ENCODE measurements at regions not wholly inside any gene's neighbourhood (a gene's known extent, or its start where the extent isn't known, plus 50 kb on each side); places are given as distances from the start of the nearest gene placed in this dataset.
A peak's percentile ranks its signal among the peaks of the same experiment; 100 is the strongest.
"Not testable (repeated sequence)": the region's sequence is repeated elsewhere in the genome, so short reads cannot be mapped to it uniquely, and the experiment has no call there.

DNA sequence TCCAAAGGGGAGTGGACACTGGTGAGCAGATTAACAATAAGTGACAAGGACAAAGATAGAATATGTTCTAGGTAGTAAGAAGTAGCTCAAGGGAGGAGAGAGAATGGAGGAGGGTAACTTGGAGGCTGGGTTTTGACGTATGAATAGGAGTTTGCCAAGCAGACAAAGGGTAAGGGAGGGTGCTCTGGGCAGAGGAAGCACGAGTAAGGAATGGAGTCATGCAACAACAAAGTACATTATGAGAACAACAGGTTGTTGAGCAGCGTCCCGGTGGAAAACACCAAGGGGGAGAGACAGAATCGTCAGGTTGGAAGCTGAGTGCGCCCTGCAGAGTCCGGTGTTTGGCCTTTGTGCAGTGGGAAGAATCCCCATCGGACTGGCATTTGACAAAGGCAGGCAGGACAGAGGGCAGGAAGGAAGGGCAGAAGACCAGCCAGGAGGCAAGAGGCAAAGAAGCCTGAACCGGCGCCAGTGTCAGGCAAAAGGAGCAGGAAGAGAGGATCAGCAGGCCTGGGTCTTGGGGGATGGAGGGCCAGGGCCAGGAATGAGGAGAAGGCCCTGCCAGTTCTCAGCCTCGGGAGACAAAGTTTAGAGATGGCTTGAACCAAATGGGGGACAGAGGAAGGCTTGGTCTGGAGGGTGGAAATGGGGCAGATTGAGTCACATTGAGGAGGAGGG, 134.3 kb upstream of the TNRC6C start:
- DNase-seq: no peak

- DNase-seq: no peak
These were observed 133.7 kb upstream of the TNRC6C start for GRCh38 chr17:77824780-77825280.

DNA sequence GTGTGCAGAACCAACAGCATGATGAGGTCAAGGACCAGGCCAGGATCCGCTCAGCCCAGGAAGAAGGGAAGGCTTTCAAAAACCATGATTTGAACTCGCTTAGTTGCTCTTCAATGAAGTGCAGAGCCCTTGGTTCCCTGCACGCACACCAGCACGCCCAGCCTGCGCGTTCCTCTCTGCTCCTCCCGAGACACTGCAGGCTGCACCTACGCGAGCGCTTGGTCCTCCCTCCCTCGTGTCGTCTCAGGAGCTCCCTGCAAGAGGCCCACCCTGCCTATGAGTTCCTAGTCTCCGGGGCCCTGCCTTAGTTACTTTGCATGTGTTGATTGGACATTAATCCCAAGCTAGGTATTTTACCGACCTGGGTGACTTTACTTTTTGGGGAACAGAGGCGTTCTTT, 132.9 kb upstream of the TNRC6C start:
- DNase-seq: no peak

DNA sequence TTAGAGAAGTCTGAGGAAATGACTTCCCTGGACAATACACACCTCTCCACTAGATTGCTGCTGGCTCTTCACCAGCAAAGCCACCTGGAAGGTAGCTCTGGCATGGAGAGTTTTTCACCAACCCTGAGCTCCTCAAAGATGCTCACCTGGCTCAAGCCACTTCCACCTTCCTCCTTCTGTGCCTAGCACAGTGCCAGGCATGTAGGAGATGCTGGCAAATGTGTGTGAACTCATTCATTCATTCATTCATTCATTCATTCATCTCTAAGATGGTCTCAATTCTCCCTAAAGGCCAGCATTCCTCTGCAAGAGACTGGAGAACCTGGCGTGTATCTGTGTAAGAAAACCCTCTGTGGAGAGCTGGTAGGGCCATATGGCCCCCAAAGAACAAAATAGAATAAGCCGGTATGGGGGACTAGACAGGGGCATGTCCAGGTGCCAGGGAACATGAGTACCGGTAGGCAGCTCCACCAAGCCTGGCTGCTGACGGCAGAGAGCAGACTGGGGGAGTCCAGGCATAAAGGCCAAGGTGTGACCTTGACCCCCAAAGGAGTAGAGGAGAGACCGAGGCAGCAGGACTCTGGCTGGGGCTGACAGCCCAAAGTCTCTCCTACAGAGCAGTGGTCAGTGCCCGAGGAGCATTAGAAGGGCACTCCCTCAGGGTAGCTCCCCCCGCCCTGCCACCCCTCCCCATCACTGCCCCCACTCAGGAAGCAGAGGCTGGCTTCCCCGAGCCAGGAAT, 132.2 kb upstream of the TNRC6C start:
- DNase-seq: no peak

DNA sequence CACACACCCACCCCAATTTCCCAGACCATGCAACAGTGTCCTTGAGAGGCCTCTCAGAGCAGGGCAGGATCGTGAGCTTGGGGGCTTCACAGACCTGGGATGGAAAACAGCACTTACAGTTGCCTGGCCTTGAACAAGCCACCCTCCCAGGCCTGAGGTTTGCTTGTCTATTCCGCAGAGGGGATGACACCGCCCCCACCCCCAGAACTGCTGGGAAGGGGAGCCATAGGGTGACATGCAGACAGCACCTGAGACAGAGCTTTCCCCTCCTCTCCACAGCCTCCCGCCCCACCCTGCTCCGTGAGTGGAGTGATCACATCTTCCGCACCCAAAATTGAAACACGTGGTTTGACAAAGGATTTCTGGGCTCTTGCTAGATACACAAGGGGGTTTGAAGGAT, 131.5 kb upstream of the TNRC6C start:
- no peak for DNase-seq

GRCh38 chr17:77827511-77827910, 131.0 kb upstream of the TNRC6C start:
- no peak for DNase-seq

DNA sequence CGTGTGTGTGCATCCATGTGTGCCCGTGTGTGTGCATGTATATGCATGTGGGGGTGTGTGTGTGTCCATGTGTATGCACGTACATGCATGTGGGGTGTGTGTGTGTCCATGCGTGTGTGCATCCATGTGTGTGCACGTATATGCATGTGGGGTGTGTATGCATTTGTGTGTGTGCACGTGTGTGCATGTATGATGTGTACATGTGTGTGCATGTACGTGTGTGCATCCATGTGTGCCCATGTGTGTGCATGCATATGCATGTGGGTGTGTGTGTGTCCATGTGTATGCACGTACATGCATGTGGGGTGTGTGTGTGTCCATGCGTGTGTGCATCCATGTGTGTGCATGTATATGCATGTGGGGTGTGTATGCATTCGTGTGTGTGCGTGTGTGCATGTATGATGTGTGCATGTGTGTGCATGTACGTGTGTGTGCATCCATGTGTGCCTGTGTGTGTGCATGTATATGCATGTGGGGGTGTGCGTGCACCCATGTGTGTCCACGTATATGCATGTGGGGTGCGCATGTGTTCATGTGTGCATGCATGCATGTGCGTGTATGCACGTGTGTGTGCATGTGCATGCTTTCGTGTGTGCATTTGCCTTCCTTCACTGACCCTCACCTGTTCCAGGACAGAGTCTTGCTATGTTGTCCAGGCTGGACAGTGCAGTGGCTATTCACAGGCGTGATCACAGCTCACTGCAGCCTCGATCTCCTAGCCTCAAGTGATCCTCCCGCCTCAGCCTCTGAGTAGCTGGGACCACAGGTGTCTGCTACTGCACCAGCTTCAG, 129.6 kb upstream of the TNRC6C start:
- DNase-seq: no peak

- DNase-seq: peak; percentile 76
These were observed 128.4 kb upstream of the TNRC6C start for GRCh38 chr17:77829843-77830799.

DNA sequence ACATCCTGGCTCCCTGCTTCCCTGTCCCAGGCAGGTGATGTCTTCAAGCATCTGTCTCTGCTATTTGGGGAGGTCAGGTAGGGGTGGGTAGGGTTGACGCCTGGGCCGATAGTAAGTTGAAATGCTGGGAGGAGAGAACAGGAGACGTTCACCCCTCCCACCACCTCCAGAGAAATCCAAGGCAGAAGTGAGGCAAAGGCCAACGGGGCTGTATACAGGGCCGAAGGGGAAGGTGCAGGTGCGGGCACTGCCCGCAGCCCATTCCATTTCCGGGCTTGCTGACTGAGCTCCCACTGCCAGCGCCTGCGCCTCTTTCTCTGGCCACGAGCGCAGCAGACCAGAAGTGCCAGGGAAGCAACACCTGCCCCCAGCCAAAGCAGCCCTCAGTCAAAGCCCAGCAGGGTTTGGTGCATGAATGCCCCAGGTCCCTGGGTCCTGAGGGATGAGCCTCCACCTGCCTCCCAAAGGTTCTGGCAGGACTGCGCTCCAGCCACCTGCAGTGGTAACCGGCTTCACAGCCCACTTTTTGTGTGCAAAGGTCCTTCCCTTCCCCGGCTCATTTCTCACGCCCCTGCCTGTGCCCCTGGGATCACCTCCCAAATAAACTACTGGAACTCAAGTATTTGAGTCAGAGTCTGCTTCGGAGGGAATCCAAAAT, 127.6 kb upstream of the TNRC6C start:
- no peak for DNase-seq

GRCh38 chr17:77831474-77832179, 126.9 kb upstream of the TNRC6C start:
- DNase-seq: peak; percentile 89

DNA sequence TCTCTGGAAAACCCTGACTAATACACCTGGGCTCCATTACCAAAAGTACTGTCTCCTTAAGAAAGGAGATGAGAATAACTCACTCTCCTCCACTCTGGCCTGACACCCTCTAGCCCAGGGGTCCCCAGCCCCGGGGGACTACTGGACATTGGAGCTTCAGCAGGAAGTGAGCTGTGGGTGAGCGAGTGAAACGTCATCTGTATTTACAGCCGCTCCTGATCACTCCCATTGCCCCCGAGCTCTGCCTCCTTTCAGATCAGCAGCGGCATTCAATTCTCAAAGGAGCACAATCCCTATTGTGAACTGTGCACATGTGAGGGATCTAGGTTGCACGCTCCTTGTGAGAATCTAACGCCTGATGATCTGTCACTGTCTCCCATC, 126.3 kb upstream of the TNRC6C start:
- no peak for DNase-seq

DNA sequence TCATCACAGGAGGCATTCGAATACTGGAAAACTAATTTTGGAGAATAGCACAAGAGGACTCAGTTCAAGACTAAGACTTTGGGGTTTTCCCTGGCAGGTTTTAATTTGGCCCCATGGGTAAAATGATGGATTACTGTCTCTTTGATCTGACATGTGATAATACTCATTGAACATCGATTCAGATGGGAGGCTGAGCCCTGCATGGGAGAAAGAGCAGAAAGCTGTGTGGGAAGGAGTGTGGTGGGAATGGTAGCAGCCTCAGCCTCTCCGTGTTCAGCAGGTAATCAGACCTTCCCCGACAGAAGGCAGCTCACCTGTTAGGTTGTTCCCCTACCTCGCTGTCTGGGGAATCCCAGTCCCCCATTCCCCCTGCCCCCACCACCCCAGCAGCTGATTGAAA, 124.7 kb upstream of the TNRC6C start:
- DNase-seq: no peak

DNA sequence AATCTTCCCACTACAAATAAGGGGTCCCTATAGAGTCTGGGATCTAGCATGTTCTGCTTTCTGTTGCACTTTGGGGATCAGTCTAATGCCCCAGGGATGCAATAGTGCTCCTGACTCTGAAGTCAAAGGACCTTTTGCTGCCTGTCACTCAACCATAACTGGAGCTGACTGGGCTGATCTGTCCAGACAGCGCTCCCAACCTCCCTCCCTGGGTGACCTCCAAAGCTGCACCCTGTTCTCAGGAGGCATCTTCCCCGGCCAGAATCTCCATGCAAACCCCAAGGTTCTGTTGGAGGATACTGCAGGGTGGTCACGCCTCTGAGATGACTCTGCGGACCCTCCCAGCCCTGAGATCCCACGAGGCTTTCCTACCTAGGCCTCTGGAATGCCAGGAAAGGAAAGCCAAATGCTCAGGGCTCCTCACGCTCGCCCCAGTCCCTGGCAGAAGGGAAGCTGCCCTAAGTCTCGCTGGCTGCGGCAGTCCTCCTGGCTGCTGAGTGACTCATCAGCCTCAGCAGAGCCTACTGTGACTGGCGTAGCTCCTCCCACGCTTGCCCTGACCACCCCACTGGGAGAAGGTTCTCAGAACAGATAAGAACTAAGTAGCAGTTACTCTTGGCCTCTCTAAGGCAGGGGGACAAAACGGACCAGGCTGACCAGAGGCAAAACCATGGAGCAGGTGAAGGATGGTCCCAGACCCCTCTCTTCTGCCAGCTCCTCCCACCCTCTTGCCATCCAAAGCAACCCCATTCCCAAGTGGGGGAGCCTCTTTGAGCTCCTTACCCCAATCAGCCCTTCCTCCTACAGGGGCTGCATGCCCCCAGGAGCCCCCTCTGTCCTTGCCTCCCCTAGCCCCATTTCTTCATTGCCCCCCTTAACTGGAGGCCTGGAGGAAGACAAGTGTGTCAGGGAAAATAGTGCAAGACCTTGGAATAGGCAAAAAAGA, 124.1 kb upstream of the TNRC6C start:
- no peak for DNase-seq

DNA sequence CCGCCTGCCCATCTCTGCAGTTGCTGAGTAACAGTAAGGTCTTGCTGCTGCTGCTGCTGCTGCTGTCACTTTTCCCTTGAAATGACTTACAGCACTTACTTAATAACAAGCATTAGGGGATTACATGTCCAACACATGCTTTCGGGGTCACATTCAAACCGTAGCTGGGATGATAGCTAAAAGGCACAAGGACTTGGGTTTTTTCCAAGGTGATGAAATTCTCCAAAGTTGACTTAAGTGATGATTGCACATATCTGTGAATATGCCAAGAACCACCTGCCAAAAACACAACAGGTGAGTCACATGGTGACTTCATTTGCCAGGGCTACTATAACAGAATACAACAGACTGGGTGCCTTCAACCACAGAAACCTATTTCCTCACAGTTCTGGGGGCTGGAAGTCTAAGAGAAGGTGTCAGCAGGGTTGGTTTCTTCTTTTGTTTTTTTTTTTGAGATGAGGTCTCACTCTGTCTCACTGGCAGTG, 121.9 kb upstream of the TNRC6C start:
- DNase-seq: no peak

DNA sequence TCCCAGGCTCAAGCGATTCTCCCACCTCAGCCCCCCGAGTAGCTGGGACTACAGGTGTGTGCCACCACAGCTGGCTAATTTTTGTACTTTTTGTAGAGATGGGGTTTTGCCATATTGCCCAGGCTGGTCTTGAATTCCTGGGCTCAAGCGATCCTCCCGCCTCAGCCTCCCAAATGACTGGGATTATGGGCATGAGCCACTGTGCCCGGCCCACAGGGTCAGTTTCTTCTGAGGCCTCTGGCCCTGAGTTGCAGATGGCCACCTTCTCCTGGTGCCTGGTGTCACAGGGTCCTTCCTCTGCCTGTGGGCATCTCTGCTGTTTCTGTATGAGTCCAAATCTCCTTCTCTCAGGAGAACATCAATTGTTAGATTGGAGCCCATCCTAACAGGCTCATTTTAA, 121.4 kb upstream of the TNRC6C start:
- not testable (repeated sequence) for DNase-seq

- DNase-seq: no peak
These were observed 120.6 kb upstream of the TNRC6C start for GRCh38 chr17:77837917-77838316.

DNA sequence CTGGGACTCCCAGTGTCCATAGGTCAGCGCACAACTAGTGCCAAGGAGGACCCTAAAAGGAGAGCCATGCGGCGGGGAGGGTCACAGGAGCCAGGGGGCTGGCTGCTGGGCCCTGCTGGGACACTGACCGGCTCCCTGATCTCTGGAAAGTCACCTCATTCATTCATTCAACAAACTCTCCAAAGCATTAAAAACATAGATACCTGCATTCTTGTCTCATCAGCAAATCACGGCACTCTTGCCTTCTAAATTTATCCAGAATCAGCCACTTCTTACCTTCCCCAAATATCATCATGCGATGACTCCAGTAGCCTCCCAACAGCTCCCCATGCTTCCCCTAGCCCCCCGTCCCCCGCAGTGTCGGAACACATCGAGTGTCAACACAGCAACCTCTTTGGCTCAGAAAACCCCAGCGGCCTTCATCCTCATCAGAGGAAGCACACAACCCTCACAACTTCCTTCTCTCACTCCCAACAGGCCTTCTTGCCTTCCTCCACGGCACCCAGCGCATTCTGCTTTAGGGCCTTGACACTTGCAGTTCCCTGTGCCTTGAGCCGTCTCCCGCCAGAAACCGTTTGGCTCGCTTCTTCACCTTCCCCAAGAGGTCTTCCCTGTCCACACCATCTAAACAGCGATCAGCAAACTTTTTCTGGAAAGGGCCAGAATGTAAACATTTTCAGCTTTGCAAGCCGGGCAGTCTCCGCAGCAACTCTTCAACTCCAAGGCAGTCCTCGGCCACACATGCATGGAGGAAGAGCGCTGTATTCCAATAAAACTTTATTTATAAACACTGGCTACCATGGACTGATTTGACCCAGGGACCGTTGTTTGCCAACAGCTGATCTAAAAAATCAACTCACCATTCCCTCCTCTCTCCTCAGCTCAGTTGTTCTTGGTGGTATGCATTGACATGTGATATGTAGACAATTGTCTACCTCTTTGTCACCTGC, 119.5 kb upstream of the TNRC6C start:
- DNase-seq: no peak
